ENCODE measurements at regions not wholly inside any gene's neighbourhood (a gene's known extent, or its start where the extent isn't known, plus 50 kb on each side); places are given as distances from the start of the nearest gene placed in this dataset.
A peak's percentile ranks its signal among the peaks of the same experiment; 100 is the strongest.

GRCh38 chr13:97057176-97057575 is 62.9 kb upstream of the OXGR1 start:
- no peaks in the 10 kb centered on the region for H3K36me3 ChIP-seq (replicated peaks; ENCODE audit: low read depth, low read length)
- no peaks in the 10 kb centered on the region for H3K27me3 ChIP-seq (ENCODE audit: low read depth, low read length)
- H3K9ac ChIP-seq (ENCODE audit: low read length) = no peak overlapping the region
- no peaks in the 10 kb centered on the region for H3K79me2 ChIP-seq (ENCODE audit: low read length)
- TF ChIP-seq EZH2phosphoT487 (IDR thresholded peaks at IDR 0.05; ENCODE audit: low read depth) = no peak
- TF ChIP-seq CTCF (IDR thresholded peaks at IDR 0.05; ENCODE audit: low read depth, low read length) = no peak
- H3K4me3 ChIP-seq (ENCODE audit: low read length) = no peak overlapping the region
- H3K4me1 ChIP-seq (ENCODE audit: low read length) = no peaks in the 10 kb centered on the region
- H4K20me1 ChIP-seq (ENCODE audit: insufficient read depth, low read length) = no peaks in the 10 kb centered on the region
- H2AFZ ChIP-seq (ENCODE audit: low read depth, low read length) = no peak overlapping the region
- no peak overlapping the region for H3K4me2 ChIP-seq (ENCODE audit: low read length)
- H3K9me3 ChIP-seq (ENCODE audit: insufficient read depth, low read length) = no peaks in the 10 kb centered on the region
- H3K27ac ChIP-seq (ENCODE audit: low read length) = no peak overlapping the region

GRCh38 chr13:97058391-97058790 is 64.1 kb upstream of the OXGR1 start:
- Histone ChIP-seq H3K4me3 (ENCODE audit: low read length) (no peak overlapping the region), H3K27me3 (ENCODE audit: low read depth, low read length) (no peaks in the 10 kb centered on the region), H3K9me3 (ENCODE audit: insufficient read depth, low read length) (no peaks in the 10 kb centered on the region), H3K36me3 (replicated peaks; ENCODE audit: low read depth, low read length) (no peaks in the 10 kb centered on the region), H3K4me1 (ENCODE audit: low read length) (no peaks in the 10 kb centered on the region), H4K20me1 (ENCODE audit: insufficient read depth, low read length) (no peaks in the 10 kb centered on the region), H3K27ac (ENCODE audit: low read length) (no peak overlapping the region), H2AFZ (ENCODE audit: low read depth, low read length) (no peak overlapping the region), H3K79me2 (ENCODE audit: low read length) (no peaks in the 10 kb centered on the region), H3K4me2 (ENCODE audit: low read length) (no peak overlapping the region), H3K9ac (ENCODE audit: low read length) (no peak overlapping the region)
- no peak for TF ChIP-seq CTCF (IDR thresholded peaks at IDR 0.05; ENCODE audit: low read depth, low read length)
- TF ChIP-seq EZH2phosphoT487 (IDR thresholded peaks at IDR 0.05; ENCODE audit: low read depth) = no peak

- no peak overlapping the region for H3K27ac ChIP-seq (ENCODE audit: low read length)
- no peaks in the 10 kb centered on the region for H3K27me3 ChIP-seq (ENCODE audit: low read depth, low read length)
- H3K9ac ChIP-seq (ENCODE audit: low read length) = no peak overlapping the region
- H4K20me1 ChIP-seq (ENCODE audit: insufficient read depth, low read length) = no peaks in the 10 kb centered on the region
- TF ChIP-seq CTCF (IDR thresholded peaks at IDR 0.05; ENCODE audit: low read depth, low read length) (no peak), EZH2phosphoT487 (IDR thresholded peaks at IDR 0.05; ENCODE audit: low read depth) (no peak)
- no peaks in the 10 kb centered on the region for H3K36me3 ChIP-seq (replicated peaks; ENCODE audit: low read depth, low read length)
- no peaks in the 10 kb centered on the region for H3K4me1 ChIP-seq (ENCODE audit: low read length)
- H3K79me2 ChIP-seq (ENCODE audit: low read length) = no peaks in the 10 kb centered on the region
- H3K4me3 ChIP-seq (ENCODE audit: low read length) = no peak overlapping the region
- no peak overlapping the region for H2AFZ ChIP-seq (ENCODE audit: low read depth, low read length)
- no peak overlapping the region for H3K4me2 ChIP-seq (ENCODE audit: low read length)
- H3K9me3 ChIP-seq (ENCODE audit: insufficient read depth, low read length) = no peaks in the 10 kb centered on the region
Measured at GRCh38 chr13:97058926-97059325, 64.7 kb upstream of the OXGR1 start.

DNA sequence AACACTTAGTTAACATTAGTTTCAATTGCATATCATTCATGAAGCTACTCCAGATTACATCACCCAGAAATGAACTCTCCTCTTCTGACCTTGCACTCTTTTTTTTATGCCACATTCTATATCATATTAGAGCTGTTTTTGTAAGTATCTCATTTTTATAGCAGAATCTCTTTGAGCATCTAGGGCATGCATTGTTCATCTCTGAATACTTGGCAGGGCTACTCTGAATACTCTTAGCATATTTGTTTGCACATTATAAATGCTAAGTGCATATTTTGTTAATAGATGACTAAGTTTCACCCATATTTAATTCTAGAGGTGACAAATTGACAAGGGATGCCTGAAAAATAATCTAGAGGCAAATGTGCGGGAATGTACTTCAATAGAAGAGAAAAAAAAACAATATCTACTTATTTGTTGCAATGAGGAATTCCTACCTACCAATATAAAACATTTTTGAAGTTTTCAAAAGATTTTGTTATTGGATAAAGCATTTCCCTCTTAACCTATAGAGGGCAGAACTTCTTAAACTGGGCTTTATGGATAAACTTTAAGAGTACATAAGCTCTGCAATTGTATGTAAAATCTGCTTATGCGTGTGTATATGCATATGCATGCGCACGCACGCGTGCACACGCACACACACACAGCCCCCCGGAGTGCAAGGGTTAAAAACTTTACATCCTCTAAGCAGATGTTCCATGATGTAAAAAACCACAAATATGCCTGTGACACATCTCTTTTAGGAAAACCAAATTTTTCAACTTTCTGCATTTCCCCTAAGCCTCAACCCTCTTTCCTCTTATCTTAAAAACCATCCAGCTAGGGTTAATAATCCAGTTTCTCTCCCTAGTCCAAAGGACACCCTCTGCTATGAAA is 73.0 kb upstream of the OXGR1 start:
- no peak overlapping the region for H2AFZ ChIP-seq (ENCODE audit: low read depth, low read length)
- no peaks in the 10 kb centered on the region for H4K20me1 ChIP-seq (ENCODE audit: insufficient read depth, low read length)
- no peak overlapping the region for H3K27ac ChIP-seq (ENCODE audit: low read length)
- H3K79me2 ChIP-seq (ENCODE audit: low read length) = no peaks in the 10 kb centered on the region
- TF ChIP-seq EZH2phosphoT487 (IDR thresholded peaks at IDR 0.05; ENCODE audit: low read depth) (no peak), CTCF (IDR thresholded peaks at IDR 0.05; ENCODE audit: low read depth, low read length) (peak; percentile 31; the same call in 1 of the 2 replicates)
- no peak overlapping the region for H3K9ac ChIP-seq (ENCODE audit: low read length)
- H3K4me2 ChIP-seq (ENCODE audit: low read length) = no peak overlapping the region
- no peaks in the 10 kb centered on the region for H3K27me3 ChIP-seq (ENCODE audit: low read depth, low read length)
- H3K9me3 ChIP-seq (ENCODE audit: insufficient read depth, low read length) = no peaks in the 10 kb centered on the region; the same call in 1 of the 2 replicates
- H3K4me3 ChIP-seq (ENCODE audit: low read length) = no peak overlapping the region
- H3K4me1 ChIP-seq (ENCODE audit: low read length) = no peaks in the 10 kb centered on the region
- no peaks in the 10 kb centered on the region for H3K36me3 ChIP-seq (replicated peaks; ENCODE audit: low read depth, low read length)
